Endothelial cell (in vitro differentiated cells): ENCODE measurements at regions not wholly inside any gene's neighbourhood (a gene's known extent, or its start where the extent isn't known, plus 50 kb on each side); places are given as distances from the start of the nearest gene placed in this dataset.

ENCODE experiments used
- DNase-seq: peaks from one replicate; pipeline ENCODE4 v3.0.0; 2021; ENCODE audit warnings: low spot score
- H3K27ac Mint-ChIP-seq: one replicate; pipeline ENCODE4 v1.8.0; 2021; ENCODE audit warnings: mixed read lengths, inconsistent platforms; ENCODE audit not compliant: unreplicated experiment
- H3K27me3 Mint-ChIP-seq: one replicate; pipeline ENCODE4 v1.8.0; 2021; ENCODE audit warnings: mild to moderate bottlenecking, moderate library complexity, mixed read lengths, inconsistent platforms; ENCODE audit not compliant: unreplicated experiment
- H3K36me3 Mint-ChIP-seq: one replicate; pipeline ENCODE4 v1.8.0; 2021; ENCODE audit warnings: mild to moderate bottlenecking, low read depth, mixed read lengths, inconsistent platforms; ENCODE audit not compliant: unreplicated experiment
- H3K4me1 Mint-ChIP-seq: one replicate; pipeline ENCODE4 v1.8.0; 2021; ENCODE audit warnings: mild to moderate bottlenecking, mixed read lengths, inconsistent platforms; ENCODE audit not compliant: unreplicated experiment
- H3K4me3 Mint-ChIP-seq: one replicate; pipeline ENCODE4 v1.8.0; 2021; ENCODE audit warnings: mild to moderate bottlenecking, mixed read lengths, inconsistent platforms; ENCODE audit not compliant: unreplicated experiment
- H3K9me3 Mint-ChIP-seq: one replicate; pipeline ENCODE4 v1.8.0; 2021; ENCODE audit warnings: mixed read lengths, inconsistent platforms; ENCODE audit not compliant: unreplicated experiment
- TF ChIP-seq, protein P1 (sequence below): fragments of 200-600 bp; sonication (generic); IDR thresholded peaks from one replicate; pipeline ENCODE4 v1.5.0; 2021; ENCODE audit warnings: antibody characterized with exemption; ENCODE audit not compliant: unreplicated experiment

DNA sequence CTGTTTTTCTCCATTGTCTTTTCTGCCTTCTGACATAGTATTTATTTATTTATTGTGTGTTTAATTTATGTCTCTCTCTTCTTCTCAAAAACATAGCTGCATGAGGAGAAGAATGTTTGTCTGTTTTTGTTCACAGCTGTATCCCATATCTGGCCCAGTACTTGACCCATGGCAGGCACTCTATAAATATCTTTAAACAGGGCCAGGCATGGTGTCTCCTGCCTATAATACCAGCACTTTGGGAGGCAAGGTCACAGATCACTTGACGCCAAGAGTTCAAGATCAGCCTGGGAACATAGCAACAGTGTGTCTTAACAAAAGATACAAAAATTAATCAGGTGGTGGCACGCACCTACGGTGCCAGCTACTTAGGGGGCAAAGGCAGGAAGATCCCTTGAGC, 361.3 kb upstream of the KLHL29 start:
- Mint-ChIP-seq H3K9me3 (no peaks in the 10 kb centered on the region), H3K4me3 (no peak overlapping the region), H3K27ac (no peak overlapping the region), H3K4me1 (peaks cover 5% of the 10 kb centered on the region), H3K27me3 (peaks cover 3% of the 10 kb centered on the region), H3K36me3 (no peaks in the 10 kb centered on the region)
- TF ChIP-seq, protein P1, sequence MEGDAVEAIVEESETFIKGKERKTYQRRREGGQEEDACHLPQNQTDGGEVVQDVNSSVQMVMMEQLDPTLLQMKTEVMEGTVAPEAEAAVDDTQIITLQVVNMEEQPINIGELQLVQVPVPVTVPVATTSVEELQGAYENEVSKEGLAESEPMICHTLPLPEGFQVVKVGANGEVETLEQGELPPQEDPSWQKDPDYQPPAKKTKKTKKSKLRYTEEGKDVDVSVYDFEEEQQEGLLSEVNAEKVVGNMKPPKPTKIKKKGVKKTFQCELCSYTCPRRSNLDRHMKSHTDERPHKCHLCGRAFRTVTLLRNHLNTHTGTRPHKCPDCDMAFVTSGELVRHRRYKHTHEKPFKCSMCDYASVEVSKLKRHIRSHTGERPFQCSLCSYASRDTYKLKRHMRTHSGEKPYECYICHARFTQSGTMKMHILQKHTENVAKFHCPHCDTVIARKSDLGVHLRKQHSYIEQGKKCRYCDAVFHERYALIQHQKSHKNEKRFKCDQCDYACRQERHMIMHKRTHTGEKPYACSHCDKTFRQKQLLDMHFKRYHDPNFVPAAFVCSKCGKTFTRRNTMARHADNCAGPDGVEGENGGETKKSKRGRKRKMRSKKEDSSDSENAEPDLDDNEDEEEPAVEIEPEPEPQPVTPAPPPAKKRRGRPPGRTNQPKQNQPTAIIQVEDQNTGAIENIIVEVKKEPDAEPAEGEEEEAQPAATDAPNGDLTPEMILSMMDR = no peak
- DNase-seq = no peak

DNA sequence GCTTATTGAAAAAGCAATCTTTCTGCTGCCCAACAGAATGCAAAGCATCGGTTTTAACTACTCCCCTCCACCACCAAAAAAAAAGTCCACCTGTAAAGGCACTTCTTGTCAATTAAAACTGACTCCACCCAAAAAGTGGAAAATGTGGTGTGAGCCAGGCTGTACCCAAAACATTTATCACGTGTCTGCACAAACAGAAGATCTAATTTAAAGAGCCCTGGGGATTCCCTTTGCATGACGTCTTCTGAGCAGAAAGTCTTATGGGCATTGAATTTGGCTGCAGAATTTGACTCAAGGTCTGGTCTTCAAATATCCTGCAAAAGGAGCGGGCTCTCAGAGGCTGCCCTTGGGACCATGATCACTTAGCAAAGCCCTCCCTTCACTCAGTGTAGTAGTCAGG, 358.3 kb upstream of the KLHL29 start:
- no peaks in the 10 kb centered on the region for H3K9me3 Mint-ChIP-seq
- H3K4me3 Mint-ChIP-seq = no peak overlapping the region
- no peak for DNase-seq
- no peak overlapping the region for H3K27ac Mint-ChIP-seq
- peaks cover 3% of the 10 kb centered on the region for H3K4me1 Mint-ChIP-seq
- H3K27me3 Mint-ChIP-seq = no peaks in the 10 kb centered on the region
- H3K36me3 Mint-ChIP-seq = no peaks in the 10 kb centered on the region
- TF ChIP-seq, protein P1 = no peak

DNA sequence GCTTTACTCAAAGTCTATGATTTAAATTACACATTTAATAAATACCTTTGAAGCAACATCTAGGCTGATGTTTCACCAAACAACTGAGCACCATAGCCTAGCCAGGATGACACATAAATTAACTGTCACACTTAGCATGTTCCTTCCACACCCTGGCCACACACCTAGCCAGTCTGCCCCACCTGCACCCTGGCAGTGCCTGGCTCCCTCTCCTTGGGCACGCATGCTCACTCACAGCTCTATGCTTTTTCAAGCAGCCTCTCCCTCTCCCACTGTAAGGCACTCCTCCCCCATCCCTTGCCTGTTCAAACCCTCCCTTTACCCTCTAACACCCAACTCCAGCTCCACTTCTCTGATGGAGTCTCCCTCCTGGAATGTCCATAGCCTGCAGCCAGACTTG, 357.6 kb upstream of the KLHL29 start:
- H3K4me1 Mint-ChIP-seq = peaks cover 3% of the 10 kb centered on the region
- no peaks in the 10 kb centered on the region for H3K27me3 Mint-ChIP-seq
- no peak for DNase-seq
- no peaks in the 10 kb centered on the region for H3K36me3 Mint-ChIP-seq
- no peak overlapping the region for H3K27ac Mint-ChIP-seq
- TF ChIP-seq, protein P1 = no peak
- H3K4me3 Mint-ChIP-seq = no peak overlapping the region
- H3K9me3 Mint-ChIP-seq = no peaks in the 10 kb centered on the region

DNA sequence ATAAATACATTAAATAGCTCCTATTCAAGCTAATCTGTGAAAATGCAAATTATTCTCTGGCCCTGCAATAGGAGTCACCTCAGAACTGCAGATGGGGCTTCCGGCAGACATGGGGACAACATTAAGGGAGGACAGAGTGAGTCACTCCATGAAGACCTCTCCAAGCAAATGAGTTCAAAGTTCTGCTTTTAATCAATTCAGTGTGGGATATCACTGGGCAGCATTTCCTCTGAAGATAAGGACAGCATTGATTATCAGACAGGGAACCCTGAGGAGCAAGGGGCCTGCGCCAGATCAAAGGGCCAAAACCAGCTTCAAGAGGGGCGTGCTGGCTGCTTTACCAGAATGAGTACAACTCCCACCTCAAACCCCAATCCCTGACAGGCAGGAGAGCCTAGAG, 356.9 kb upstream of the KLHL29 start:
- Mint-ChIP-seq H3K27ac (no peak overlapping the region), H3K36me3 (no peaks in the 10 kb centered on the region), H3K4me1 (peaks cover 3% of the 10 kb centered on the region), H3K27me3 (no peaks in the 10 kb centered on the region), H3K4me3 (no peak overlapping the region), H3K9me3 (no peaks in the 10 kb centered on the region)
- DNase-seq = no peak
- TF ChIP-seq, protein P1 = no peak

DNA sequence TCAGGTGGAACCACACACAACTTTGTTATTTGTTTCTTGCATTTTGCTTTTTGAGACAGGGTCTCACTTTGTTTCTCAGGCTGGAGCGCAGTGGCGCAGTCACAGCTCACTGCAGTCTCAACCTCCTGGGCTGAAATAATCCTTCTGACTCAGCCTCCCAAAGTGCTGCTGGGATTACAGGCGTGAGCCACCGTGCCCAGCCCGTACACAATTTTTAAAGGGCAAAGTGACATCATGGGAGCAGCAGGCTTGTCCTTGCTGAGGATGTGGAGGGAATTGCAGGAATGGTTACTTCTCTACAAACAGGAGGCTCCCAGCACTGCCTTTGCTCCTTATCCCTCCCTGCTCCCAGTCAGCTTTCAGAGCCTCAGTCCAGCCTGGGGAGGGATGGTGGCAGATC, 355.9 kb upstream of the KLHL29 start:
- no peaks in the 10 kb centered on the region for H3K9me3 Mint-ChIP-seq
- H3K4me1 Mint-ChIP-seq = peaks cover 3% of the 10 kb centered on the region
- no peak for DNase-seq

More for the DNA sequence above, 355.9 kb upstream of the KLHL29 start:
- Mint-ChIP-seq H3K36me3 (no peaks in the 10 kb centered on the region), H3K27me3 (no peaks in the 10 kb centered on the region), H3K27ac (no peak overlapping the region), H3K4me3 (no peak overlapping the region)
- TF ChIP-seq, protein P1 = no peak
